ENCODE measurements at regions not wholly inside any gene's neighbourhood (a gene's known extent, or its start where the extent isn't known, plus 50 kb on each side); places are given as distances from the start of the nearest gene placed in this dataset.

GRCh38 chr11:15780382-15780781 lies 576.0 kb downstream of the SOX6 start:
- H3K27me3 ChIP-seq (ENCODE audit: insufficient read depth, low read length) = peaks cover 47% of the 10 kb centered on the region
- TF ChIP-seq TCF7L2 (IDR thresholded peaks at IDR 0.05; ENCODE audit: borderline replicate concordance, extremely low read depth, insufficient read depth, insufficient read length) (no peak), EGR1 (IDR thresholded peaks at IDR 0.05; ENCODE audit: low read depth) (no peak), SRF (IDR thresholded peaks at IDR 0.05; ENCODE audit: low read depth) (no peak), MAX (IDR thresholded peaks at IDR 0.05) (no peak), SIN3A (IDR thresholded peaks at IDR 0.05; ENCODE audit: low read depth) (no peak), CTCF (IDR thresholded peaks at IDR 0.05 in 2 of 3, conservative IDR thresholded peaks at IDR 0.05 in 1 of 3; ENCODE audit: borderline replicate concordance in 1 of 3, insufficient read depth in 1 of 3, low read depth in 2 of 3, low read length in 2 of 3) (no peak), POLR2A (IDR thresholded peaks at IDR 0.05; ENCODE audit: borderline replicate concordance, extremely low read depth, insufficient read depth, insufficient read length) (no peak), ZBTB33 (IDR thresholded peaks at IDR 0.05; ENCODE audit: extremely low read depth, insufficient replicate concordance, low read length) (no peak)
- ChIA-PET RAD21 (ENCODE audit: low non-redundant PET in 1 of 2, low total read pairs in 2 of 2, uncharacterized antibody in 2 of 2, unreplicated experiment in 2 of 2) (no interaction called here), POLR2A (no interaction called here), CTCF (no interaction called here)
- H3K9me3 ChIP-seq (ENCODE audit: control insufficient read depth in 1 of 2, insufficient read depth in 1 of 2, low read depth in 1 of 2, low read length in 2 of 2) = no peaks in the 10 kb centered on the region
- H4K20me1 ChIP-seq (ENCODE audit: insufficient read depth) = no peaks in the 10 kb centered on the region
- no peaks in the 10 kb centered on the region for H3K79me2 ChIP-seq (ENCODE audit: insufficient read depth, low read length)
- no peak overlapping the region for H3K27ac ChIP-seq (ENCODE audit: low read depth, low read length)
- BruUV-seq (replicated peaks) = no TSS peak
- no peaks in the 10 kb centered on the region for H3K4me1 ChIP-seq (ENCODE audit: control insufficient read depth in 1 of 2, insufficient read depth in 2 of 2, low read length in 2 of 2)
- H2AFZ ChIP-seq (ENCODE audit: low read depth, low read length, poor library complexity, severe bottlenecking) = no peak overlapping the region
- intact Hi-C loops (cut with micrococcal nuclease) = no loop called here
- H3K4me3 ChIP-seq (replicated peaks in 1 of 2; ENCODE audit: low read depth in 1 of 2, low read length in 2 of 2) = no peak overlapping the region
- H3K9ac ChIP-seq (ENCODE audit: low read length) = no peak overlapping the region
- ATAC-seq (no peak), DNase-seq (ENCODE audit: low read depth, low spot score) (no peak)
- no peaks in the 10 kb centered on the region for H3K36me3 ChIP-seq (ENCODE audit: control insufficient read depth in 1 of 2, insufficient read depth in 2 of 2, low read length in 2 of 2)
- H3K9me2 ChIP-seq (ENCODE audit: insufficient read depth) = no peaks in the 10 kb centered on the region
- H3K4me2 ChIP-seq (ENCODE audit: low read length) = no peak overlapping the region

All from HCT116 (cell line).